Loucy (cell line): ENCODE measurements at regions not wholly inside any gene's neighbourhood (a gene's known extent, or its start where the extent isn't known, plus 50 kb on each side); places are given as distances from the start of the nearest gene placed in this dataset.

Source experiments
- EZH2phosphoT487 ChIP-seq: fragments of 200-600 bp; IDR thresholded peaks from 2 replicates; pipeline ENCODE4 v1.6.1; 2018; ENCODE audit warnings: antibody characterized with exemption, mild to moderate bottlenecking, moderate library complexity, borderline replicate concordance
- TF ChIP-seq, protein P1 (sequence below): fragments of 200-600 bp; sonication (generic); conservative IDR thresholded peaks from 2 replicates; pipeline ENCODE4 v1.5.1; 2014; ENCODE audit warnings: mild to moderate bottlenecking, antibody characterized with exemption, low read length

- TF ChIP-seq, protein P1, sequence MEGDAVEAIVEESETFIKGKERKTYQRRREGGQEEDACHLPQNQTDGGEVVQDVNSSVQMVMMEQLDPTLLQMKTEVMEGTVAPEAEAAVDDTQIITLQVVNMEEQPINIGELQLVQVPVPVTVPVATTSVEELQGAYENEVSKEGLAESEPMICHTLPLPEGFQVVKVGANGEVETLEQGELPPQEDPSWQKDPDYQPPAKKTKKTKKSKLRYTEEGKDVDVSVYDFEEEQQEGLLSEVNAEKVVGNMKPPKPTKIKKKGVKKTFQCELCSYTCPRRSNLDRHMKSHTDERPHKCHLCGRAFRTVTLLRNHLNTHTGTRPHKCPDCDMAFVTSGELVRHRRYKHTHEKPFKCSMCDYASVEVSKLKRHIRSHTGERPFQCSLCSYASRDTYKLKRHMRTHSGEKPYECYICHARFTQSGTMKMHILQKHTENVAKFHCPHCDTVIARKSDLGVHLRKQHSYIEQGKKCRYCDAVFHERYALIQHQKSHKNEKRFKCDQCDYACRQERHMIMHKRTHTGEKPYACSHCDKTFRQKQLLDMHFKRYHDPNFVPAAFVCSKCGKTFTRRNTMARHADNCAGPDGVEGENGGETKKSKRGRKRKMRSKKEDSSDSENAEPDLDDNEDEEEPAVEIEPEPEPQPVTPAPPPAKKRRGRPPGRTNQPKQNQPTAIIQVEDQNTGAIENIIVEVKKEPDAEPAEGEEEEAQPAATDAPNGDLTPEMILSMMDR = no peak
- no peak for TF ChIP-seq EZH2phosphoT487
Measured at GRCh38 chr1:191895462-191896058, 262.7 kb upstream of the RGS18 start.
